Ovary (tissue), 7 donors: ENCODE measurements at regions not wholly inside any gene's neighbourhood (a gene's known extent, or its start where the extent isn't known, plus 50 kb on each side); places are given as distances from the start of the nearest gene placed in this dataset.

Source experiments
- DNase-seq, 5 donors: peaks; one replicate each; pipeline ENCODE4 v3.0.0-alpha.2; 2019 to 2020
- H3K27ac ChIP-seq, 2 donors: fragments of 200-600 bp; one replicate each; pipeline versions ENCODE4 v1.5.1 to v1.8.0; 2019 to 2022
- H3K27me3 ChIP-seq: fragments of 200-600 bp; one replicate; pipeline ENCODE4 v1.8.0; 2022
- H3K36me3 ChIP-seq: fragments of 200-600 bp; sonication (generic); one replicate; pipeline ENCODE4 v1.5.1; 2019
- H3K4me1 ChIP-seq: one replicate; pipeline ENCODE4 v1.8.1; 2013; ENCODE audit warnings: mild to moderate bottlenecking, moderate library complexity; ENCODE audit not compliant: insufficient read depth
- H3K4me3 ChIP-seq: fragments of 200-600 bp; sonication (generic); one replicate; pipeline ENCODE4 v1.5.1; 2017
- H3K9me3 ChIP-seq, 2 donors: fragments of 200-600 bp in 1 of 2; sonication (generic) in 1 of 2; one replicate each; pipeline versions ENCODE4 v1.5.1 to v1.8.1; 2013 to 2019; ENCODE audit warnings: mild to moderate bottlenecking in 1 of 2, moderate library complexity in 1 of 2
- CTCF ChIP-seq, 3 donors: fragments of 450-650 bp in 2 of 3; fragments of 200-600 bp in 1 of 3; IDR thresholded peaks; one replicate each; pipeline versions ENCODE4 v1.5.1 to v1.8.0; 2016 to 2022; ENCODE audit warnings: antibody characterized with exemption in 3 of 3, mild to moderate bottlenecking in 1 of 3
- EP300 ChIP-seq: sonication (generic); formaldehyde crosslinking; IDR thresholded peaks from one replicate; pipeline ENCODE4 v1.6.1; 2017; ENCODE audit warnings: antibody characterized with exemption
- POLR2A ChIP-seq: fragments of 450-650 bp; IDR thresholded peaks from one replicate; pipeline ENCODE4 v1.6.1; 2017; ENCODE audit warnings: antibody characterized with exemption, mild to moderate bottlenecking, moderate library complexity
- WGBS, 3 donors: extraction: QIAGEN DNeasy Blood & Tissue Kit in 1 of 3; methylation state at CpG; one replicate each; pipeline versions ENCODE4 v1.1.5 to v1.1.7; 2013 to 2017; 5-methylcytosine and 5-hydroxymethylcytosine counted together
- intact Hi-C, 4 donors: fragments of 100-400 bp; cut with DNase I; formaldehyde crosslinking; loops; one replicate each; pipeline versions ENCODE4 v1.11.0 to v1.15.1; 2022 to 2023
- donor health status: DM: no; HTN: no; CAD: no; lungs with moderate emphysema.
- donor health status: DM: no; HTN: no; CAD: no.
- donor health status: Bipolar disorder and iron deficiency.
- donor health status: DM: no; HTN: no; CAD: no.
- donor health status: DM: yes; HTN: yes; CAD: no.

- WGBS, 3 donors: 0 to 97% (median 44%) methylated on average over 1 of the region's 1 CpG
- intact Hi-C loops: no loop called here
Observed at GRCh38 chr6:23006656-23007055, 437.3 kb downstream of the HDGFL1 start.

GRCh38 chr6:23011615-23012014 lies 442.2 kb downstream of the HDGFL1 start:
- H3K27ac ChIP-seq: no peak overlapping the region
- intact Hi-C loops: no loop called here
- H3K4me3 ChIP-seq: no peak overlapping the region
- H3K9me3 ChIP-seq: no peaks in the 10 kb centered on the region
- H3K4me1 ChIP-seq: no peaks in the 10 kb centered on the region
- H3K36me3 ChIP-seq: no peaks in the 10 kb centered on the region
- DNase-seq: no peak
- no peak for TF ChIP-seq EP300
- H3K27me3 ChIP-seq: no peaks in the 10 kb centered on the region

More at GRCh38 chr6:23006656-23007055, 437.3 kb downstream of the HDGFL1 start:
- no peak for TF ChIP-seq EP300
- no peak for TF ChIP-seq POLR2A
- TF ChIP-seq CTCF (IDR thresholded peaks at IDR 0.05): no peak
- DNase-seq: no peak
- Histone ChIP-seq H3K9me3 (no peaks in the 10 kb centered on the region), H3K27ac (no peak overlapping the region), H3K4me1 (no peaks in the 10 kb centered on the region), H3K36me3 (no peaks in the 10 kb centered on the region), H3K4me3 (no peak overlapping the region), H3K27me3 (no peaks in the 10 kb centered on the region)

DNA sequence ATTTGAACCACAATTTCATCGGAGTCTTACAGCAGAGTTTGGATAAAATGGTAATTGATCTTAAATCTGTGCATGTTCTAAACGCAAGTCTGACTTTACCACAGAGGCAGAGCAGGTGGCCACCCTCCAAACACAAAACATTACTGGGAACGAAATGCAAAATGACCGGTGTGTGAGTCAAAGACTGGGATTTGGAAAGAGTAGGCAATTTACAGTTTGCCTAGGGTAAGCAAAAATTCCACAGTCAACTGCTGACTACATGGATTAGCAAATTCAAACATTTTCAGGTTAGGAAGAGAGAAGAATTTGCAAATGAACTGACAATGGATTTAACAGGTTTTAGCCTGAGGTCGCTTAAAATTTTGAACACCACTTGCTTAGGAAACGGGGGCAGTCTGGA lies 444.4 kb downstream of the HDGFL1 start:
- TF ChIP-seq CTCF (IDR thresholded peaks at IDR 0.05) (no peak), EP300 (no peak)
- Histone ChIP-seq H3K36me3 (no peaks in the 10 kb centered on the region), H3K27me3 (no peaks in the 10 kb centered on the region), H3K4me3 (no peak overlapping the region), H3K27ac (no peak overlapping the region), H3K9me3 (no peaks in the 10 kb centered on the region), H3K4me1 (no peaks in the 10 kb centered on the region)
- intact Hi-C loops: no loop called here
- no peak for DNase-seq
- 57 to 68% (median 61%) methylated on average over 6 of the region's 6 CpGs for WGBS, 3 donors

GRCh38 chr6:23016696-23017095 lies 447.3 kb downstream of the HDGFL1 start:
- H3K4me1 ChIP-seq: no peaks in the 10 kb centered on the region
- no peaks in the 10 kb centered on the region for H3K27me3 ChIP-seq
- no peaks in the 10 kb centered on the region for H3K36me3 ChIP-seq
- H3K27ac ChIP-seq: no peak overlapping the region
- no peaks in the 10 kb centered on the region for H3K9me3 ChIP-seq
- 75 to 81% (median 80%) methylated on average over 2 of the region's 2 CpGs for WGBS, 3 donors
- intact Hi-C loops: no loop called here
- TF ChIP-seq POLR2A (no peak), EP300 (no peak), CTCF (IDR thresholded peaks at IDR 0.05) (no peak)
- DNase-seq: no peak
- H3K4me3 ChIP-seq: no peak overlapping the region

DNA sequence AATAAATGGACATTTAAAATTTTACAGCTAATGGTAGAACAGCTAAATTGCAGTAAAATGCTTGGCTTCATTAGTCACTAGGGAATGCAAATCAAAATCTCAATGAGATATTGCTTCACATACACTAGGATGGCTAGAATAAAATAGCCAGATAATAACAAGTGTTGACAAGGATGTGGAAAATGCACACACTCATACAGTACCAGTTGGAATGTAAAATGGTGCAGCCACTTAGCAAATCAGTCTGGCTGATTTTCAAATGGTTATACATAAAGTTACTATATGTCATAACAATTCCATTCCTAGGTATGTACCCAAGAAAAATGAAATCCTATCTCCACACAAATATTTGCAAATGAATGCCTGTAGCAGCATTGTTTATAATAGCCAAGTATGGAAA lies 452.1 kb downstream of the HDGFL1 start:
- Histone ChIP-seq H3K27ac (no peak overlapping the region), H3K9me3 (no peaks in the 10 kb centered on the region), H3K4me1 (no peaks in the 10 kb centered on the region), H3K27me3 (no peaks in the 10 kb centered on the region), H3K4me3 (no peak overlapping the region), H3K36me3 (no peaks in the 10 kb centered on the region)
- DNase-seq: no peak
- intact Hi-C loops: no loop called here
- TF ChIP-seq EP300 (no peak), POLR2A (no peak), CTCF (IDR thresholded peaks at IDR 0.05) (no peak)
